CD14-positive monocyte (primary cell): ENCODE measurements at regions not wholly inside any gene's neighbourhood (a gene's known extent, or its start where the extent isn't known, plus 50 kb on each side); places are given as distances from the start of the nearest gene placed in this dataset.

ENCODE experiments used
- DNase-seq, 3 donors: peaks; one replicate each; pipeline ENCODE4 v3.0.0-alpha.2; 2011 to 2022
- H2AFZ ChIP-seq: 2 replicates; pipeline ENCODE4 v1.6.0; 2012; ENCODE audit warnings: mild to moderate bottlenecking, low read depth, low read length, inconsistent platforms; ENCODE audit not compliant: insufficient read depth, poor library complexity, severe bottlenecking
- H3K27ac ChIP-seq, 2 donors: 1 replicate in 1 of 2; 2 replicates in 1 of 2; pipeline ENCODE4 v1.5.1; 2012 to 2013; ENCODE audit warnings: low read length in 2 of 2, control low read depth in 1 of 2, inconsistent platforms in 1 of 2, low read depth in 1 of 2, mild to moderate bottlenecking in 1 of 2
- H3K27me3 ChIP-seq, 2 donors: one replicate each; pipeline versions ENCODE4 v1.6.0 to v1.6.1; 2011 to 2013; ENCODE audit warnings: low read length in 2 of 2; ENCODE audit not compliant: control insufficient read depth in 2 of 2, insufficient read depth in 2 of 2
- H3K36me3 ChIP-seq, 2 donors: replicated peaks in 1 of 2; 1 replicate in 1 of 2; 2 replicates in 1 of 2; pipeline versions ENCODE4 v1.5.1 to v1.6.1; 2012 to 2013; ENCODE audit warnings: low read length in 2 of 2, control low read depth in 1 of 2, inconsistent platforms in 1 of 2, mild to moderate bottlenecking in 1 of 2; ENCODE audit not compliant: insufficient read depth in 2 of 2, control insufficient read depth in 1 of 2
- H3K4me1 ChIP-seq, 2 donors: 1 replicate in 1 of 2; 2 replicates in 1 of 2; pipeline versions ENCODE4 v1.5.1 to v1.6.1; 2012 to 2013; ENCODE audit warnings: low read length in 2 of 2, control low read depth in 1 of 2, inconsistent platforms in 1 of 2, mild to moderate bottlenecking in 1 of 2, moderate library complexity in 1 of 2; ENCODE audit not compliant: insufficient read depth in 2 of 2, control insufficient read depth in 1 of 2
- H3K4me2 ChIP-seq: replicated peaks from 2 replicates; pipeline ENCODE3; 2012; ENCODE audit warnings: low read length, moderate library complexity, mild to moderate bottlenecking; ENCODE audit not compliant: poor library complexity, severe bottlenecking; ENCODE audit errors: extremely low read depth
- H3K4me3 ChIP-seq, 3 experiments: fragments of 200-600 bp in 1 of 3; sonication (generic) in 1 of 3; replicated peaks in 1 of 3; 1 replicate in 2 of 3; 2 replicates in 1 of 3; pipeline ENCODE4 v1.5.1; 2011 to 2013; ENCODE audit warnings: low read length in 3 of 3, mild to moderate bottlenecking in 3 of 3, control low read depth in 2 of 3, low read depth in 2 of 3, inconsistent platforms in 1 of 3, moderate library complexity in 1 of 3
- H3K79me2 ChIP-seq: 2 replicates; pipeline ENCODE4 v1.6.0; 2012; ENCODE audit warnings: mild to moderate bottlenecking, control low read depth, inconsistent platforms, low read length, moderate library complexity; ENCODE audit not compliant: insufficient read depth
- H3K9ac ChIP-seq: 2 replicates; pipeline ENCODE4 v1.6.0; 2017; ENCODE audit warnings: low read length, mild to moderate bottlenecking; ENCODE audit not compliant: insufficient read depth, poor library complexity, severe bottlenecking
- H3K9me3 ChIP-seq, 2 donors: replicated peaks in 1 of 2; 1 replicate in 1 of 2; 2 replicates in 1 of 2; pipeline versions ENCODE4 v1.5.1 to v1.6.1; 2012 to 2013; ENCODE audit warnings: low read length in 2 of 2, control low read depth in 1 of 2; ENCODE audit not compliant: control insufficient read depth in 1 of 2, insufficient read depth in 1 of 2
- H4K20me1 ChIP-seq: 2 replicates; pipeline ENCODE4 v1.6.0; 2012; ENCODE audit warnings: mild to moderate bottlenecking, low read length, control low read depth, moderate library complexity; ENCODE audit not compliant: insufficient read depth
- H3K27ac Mint-ChIP-seq, 7 donors: one replicate each; pipeline ENCODE4 v1.8.0; 2020; ENCODE audit warnings: mild to moderate bottlenecking in 7 of 7, mixed read lengths in 7 of 7, moderate library complexity in 6 of 7, inconsistent platforms in 2 of 7
- H3K27me3 Mint-ChIP-seq, 3 donors: one replicate each; pipeline ENCODE4 v1.8.0; 2021 to 2022; ENCODE audit warnings: low read depth in 3 of 3, mild to moderate bottlenecking in 3 of 3, mixed read lengths in 3 of 3, moderate library complexity in 3 of 3, inconsistent platforms in 1 of 3
- H3K36me3 Mint-ChIP-seq, 2 donors: one replicate each; pipeline ENCODE4 v1.8.0; 2020; ENCODE audit warnings: mixed read lengths in 2 of 2, inconsistent platforms in 1 of 2, mild to moderate bottlenecking in 1 of 2
- H3K4me1 Mint-ChIP-seq: one replicate; pipeline ENCODE4 v1.8.0; 2020; ENCODE audit warnings: mild to moderate bottlenecking, mixed read lengths
- H3K4me3 Mint-ChIP-seq, 2 donors: one replicate each; pipeline ENCODE4 v1.8.0; 2020; ENCODE audit warnings: mild to moderate bottlenecking in 2 of 2, mixed read lengths in 2 of 2, moderate library complexity in 1 of 2
- H3K9me3 Mint-ChIP-seq, 7 donors: one replicate each; pipeline ENCODE4 v1.8.0; 2020 to 2022; ENCODE audit warnings: mixed read lengths in 7 of 7, mild to moderate bottlenecking in 6 of 7, moderate library complexity in 6 of 7, inconsistent platforms in 2 of 7
- WGBS: methylation state at CpG from one replicate; pipeline ENCODE4 v1.1.5; 2013; ENCODE audit warnings: missing lambda C conversion rate; ENCODE audit not compliant: insufficient coverage; 5-methylcytosine and 5-hydroxymethylcytosine counted together
- intact Hi-C, 2 donors: fragments of 100-400 bp; cut with micrococcal nuclease; formaldehyde crosslinking; loops; one replicate each; pipeline versions ENCODE4 v1.15.0 to v1.15.1; 2023
- TF ChIP-seq, protein P1 (sequence below): fragments of 200-600 bp; IDR thresholded peaks from one replicate; pipeline ENCODE4 v1.8.0; 2022; ENCODE audit warnings: antibody characterized with exemption, mild to moderate bottlenecking

DNA sequence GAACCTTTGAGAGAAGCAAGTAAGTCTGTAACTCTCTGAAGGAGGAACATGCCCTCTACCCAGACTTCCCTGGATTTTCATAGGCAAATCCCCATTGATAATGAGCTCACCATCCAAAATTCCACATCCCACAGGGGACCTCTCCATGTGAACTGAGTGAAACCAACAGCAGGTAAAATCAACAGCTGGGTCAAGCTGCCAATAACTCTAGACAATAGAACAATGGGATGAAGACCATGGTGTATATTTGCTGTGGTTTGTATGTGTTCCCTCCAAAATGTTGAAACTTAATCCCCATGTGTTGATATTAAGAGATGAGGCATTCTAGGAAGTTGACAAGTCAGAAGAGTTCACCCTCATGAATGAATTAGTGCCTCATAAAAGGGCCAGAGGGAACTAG, 110.2 kb upstream of the MYO10 start:
- Histone ChIP-seq H3K4me3 (no peak overlapping the region), H2AFZ (no peak overlapping the region), H3K4me1 (no peaks in the 10 kb centered on the region), H3K27me3 (no peaks in the 10 kb centered on the region), H3K79me2 (no peaks in the 10 kb centered on the region), H3K36me3 (no peaks in the 10 kb centered on the region), H3K27ac (no peak overlapping the region), H3K9ac (no peak overlapping the region), H3K4me2 (no peak overlapping the region), H4K20me1 (no peaks in the 10 kb centered on the region), H3K9me3 (no peaks in the 10 kb centered on the region)
- H3K4me1 Mint-ChIP-seq, result no peaks in the 10 kb centered on the region
- DNase-seq, result no peak
- intact Hi-C loops, result no loop called here
- no peak overlapping the region for H3K27ac Mint-ChIP-seq
- no peak overlapping the region for H3K4me3 Mint-ChIP-seq
- peaks cover 1 to 5% (median 3%) of the 10 kb centered on the region in 3 donors for H3K27me3 Mint-ChIP-seq
- H3K9me3 Mint-ChIP-seq, result peaks cover 0 to 5% (median 2%) of the 10 kb centered on the region in 7 donors
- TF ChIP-seq, protein P1, sequence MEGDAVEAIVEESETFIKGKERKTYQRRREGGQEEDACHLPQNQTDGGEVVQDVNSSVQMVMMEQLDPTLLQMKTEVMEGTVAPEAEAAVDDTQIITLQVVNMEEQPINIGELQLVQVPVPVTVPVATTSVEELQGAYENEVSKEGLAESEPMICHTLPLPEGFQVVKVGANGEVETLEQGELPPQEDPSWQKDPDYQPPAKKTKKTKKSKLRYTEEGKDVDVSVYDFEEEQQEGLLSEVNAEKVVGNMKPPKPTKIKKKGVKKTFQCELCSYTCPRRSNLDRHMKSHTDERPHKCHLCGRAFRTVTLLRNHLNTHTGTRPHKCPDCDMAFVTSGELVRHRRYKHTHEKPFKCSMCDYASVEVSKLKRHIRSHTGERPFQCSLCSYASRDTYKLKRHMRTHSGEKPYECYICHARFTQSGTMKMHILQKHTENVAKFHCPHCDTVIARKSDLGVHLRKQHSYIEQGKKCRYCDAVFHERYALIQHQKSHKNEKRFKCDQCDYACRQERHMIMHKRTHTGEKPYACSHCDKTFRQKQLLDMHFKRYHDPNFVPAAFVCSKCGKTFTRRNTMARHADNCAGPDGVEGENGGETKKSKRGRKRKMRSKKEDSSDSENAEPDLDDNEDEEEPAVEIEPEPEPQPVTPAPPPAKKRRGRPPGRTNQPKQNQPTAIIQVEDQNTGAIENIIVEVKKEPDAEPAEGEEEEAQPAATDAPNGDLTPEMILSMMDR, result no peak
- no peaks in the 10 kb centered on the region for H3K36me3 Mint-ChIP-seq

DNA sequence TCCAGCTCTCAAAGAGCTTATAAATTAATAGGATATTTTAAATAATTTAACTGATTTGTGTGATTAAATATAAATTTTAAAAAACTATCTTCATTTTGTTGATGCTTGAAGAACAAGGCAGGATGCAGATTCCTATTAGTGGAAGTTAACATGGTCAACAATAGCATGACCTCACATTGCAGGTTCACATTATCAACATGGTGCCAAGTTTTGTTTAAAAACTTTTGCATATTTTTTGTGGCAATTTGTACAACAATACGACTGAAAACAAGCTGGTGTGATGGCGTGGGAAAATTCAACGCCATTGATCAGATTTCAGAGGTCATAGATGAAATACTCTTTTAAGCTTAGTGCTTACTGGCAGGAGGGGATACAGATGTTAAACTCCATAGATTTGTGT, 114.1 kb upstream of the MYO10 start:
- Histone ChIP-seq H3K79me2 (no peaks in the 10 kb centered on the region), H4K20me1 (no peaks in the 10 kb centered on the region), H3K36me3 (no peaks in the 10 kb centered on the region), H3K9ac (no peak overlapping the region), H3K27me3 (no peaks in the 10 kb centered on the region), H3K9me3 (no peaks in the 10 kb centered on the region), H3K4me2 (no peak overlapping the region), H2AFZ (no peak overlapping the region), H3K4me3 (no peak overlapping the region), H3K4me1 (no peaks in the 10 kb centered on the region), H3K27ac (no peak overlapping the region)
- 100% methylated on average over 3 of the region's 3 CpGs for WGBS
- H3K4me3 Mint-ChIP-seq, result no peak overlapping the region
- H3K9me3 Mint-ChIP-seq, result peaks cover 0 to 4% (median 1%) of the 10 kb centered on the region in 7 donors
- no peaks in the 10 kb centered on the region for H3K4me1 Mint-ChIP-seq
- peaks cover 1 to 6% (median 1%) of the 10 kb centered on the region in 3 donors for H3K27me3 Mint-ChIP-seq
- H3K27ac Mint-ChIP-seq, result no peak overlapping the region
- DNase-seq, result no peak
- intact Hi-C loops, result no loop called here
- TF ChIP-seq, protein P1, result no peak
- H3K36me3 Mint-ChIP-seq, result no peaks in the 10 kb centered on the region
